ENCODE measurements at regions not wholly inside any gene's neighbourhood (a gene's known extent, or its start where the extent isn't known, plus 50 kb on each side); places are given as distances from the start of the nearest gene placed in this dataset.

DNA sequence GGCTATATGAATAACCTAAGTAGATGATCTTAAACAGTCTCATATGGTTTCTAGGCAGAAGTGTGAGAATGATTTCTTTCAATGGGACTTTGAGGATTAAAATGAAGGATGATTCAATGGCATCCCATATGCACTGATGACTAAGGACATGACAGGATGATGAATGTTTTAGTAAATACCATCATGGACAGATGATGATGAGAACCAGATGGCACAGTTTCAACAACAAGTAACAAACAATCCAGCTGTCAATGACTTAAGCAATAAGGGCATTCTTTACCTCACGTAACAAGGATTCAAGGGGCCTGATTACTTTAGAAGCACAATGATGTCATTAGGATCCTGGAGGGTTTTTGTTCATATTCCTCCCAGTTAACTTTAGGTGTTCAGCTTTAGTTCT lies 2678.4 kb downstream of the PCDH9 start:
- no peak for DNase-seq (ENCODE audit: low spot score)
- ATAC-seq (ENCODE audit: insufficient number of reproducible peaks, low FRiP score, low read depth): no peak
- no peaks in the 10 kb centered on the region for H3K36me3 ChIP-seq
- H3K27ac ChIP-seq: no peak overlapping the region
- H3K27me3 ChIP-seq (replicated peaks; ENCODE audit: insufficient read depth): no peaks in the 10 kb centered on the region
- H3K4me3 ChIP-seq: no peak overlapping the region
- TF ChIP-seq, protein P1, sequence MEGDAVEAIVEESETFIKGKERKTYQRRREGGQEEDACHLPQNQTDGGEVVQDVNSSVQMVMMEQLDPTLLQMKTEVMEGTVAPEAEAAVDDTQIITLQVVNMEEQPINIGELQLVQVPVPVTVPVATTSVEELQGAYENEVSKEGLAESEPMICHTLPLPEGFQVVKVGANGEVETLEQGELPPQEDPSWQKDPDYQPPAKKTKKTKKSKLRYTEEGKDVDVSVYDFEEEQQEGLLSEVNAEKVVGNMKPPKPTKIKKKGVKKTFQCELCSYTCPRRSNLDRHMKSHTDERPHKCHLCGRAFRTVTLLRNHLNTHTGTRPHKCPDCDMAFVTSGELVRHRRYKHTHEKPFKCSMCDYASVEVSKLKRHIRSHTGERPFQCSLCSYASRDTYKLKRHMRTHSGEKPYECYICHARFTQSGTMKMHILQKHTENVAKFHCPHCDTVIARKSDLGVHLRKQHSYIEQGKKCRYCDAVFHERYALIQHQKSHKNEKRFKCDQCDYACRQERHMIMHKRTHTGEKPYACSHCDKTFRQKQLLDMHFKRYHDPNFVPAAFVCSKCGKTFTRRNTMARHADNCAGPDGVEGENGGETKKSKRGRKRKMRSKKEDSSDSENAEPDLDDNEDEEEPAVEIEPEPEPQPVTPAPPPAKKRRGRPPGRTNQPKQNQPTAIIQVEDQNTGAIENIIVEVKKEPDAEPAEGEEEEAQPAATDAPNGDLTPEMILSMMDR (IDR thresholded peaks at IDR 0.05): no peak
- no peaks in the 10 kb centered on the region for H3K9me3 ChIP-seq
- no peaks in the 10 kb centered on the region for H3K4me1 ChIP-seq (ENCODE audit: control insufficient read depth in 1 of 2, low read depth in 2 of 2)

DNA sequence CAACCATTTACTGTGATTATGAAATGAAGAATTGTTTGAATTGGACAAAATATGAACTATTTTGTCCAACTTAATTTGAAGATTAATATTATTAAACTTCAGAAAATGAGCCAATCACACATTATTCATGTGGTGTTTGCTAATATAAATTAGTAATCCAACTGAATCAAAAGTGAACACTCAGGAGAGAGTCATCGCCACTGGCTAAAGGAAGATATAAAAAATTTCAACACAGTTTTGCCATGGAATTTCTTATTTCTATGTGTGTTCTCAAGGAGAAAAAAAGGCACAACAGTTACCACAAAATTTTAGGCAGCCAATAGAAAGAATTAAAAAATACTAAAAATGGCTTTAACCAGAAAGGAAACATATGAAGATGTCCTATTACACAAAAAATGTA lies 2683.8 kb downstream of the PCDH9 start:
- no peaks in the 10 kb centered on the region for H3K36me3 ChIP-seq
- H3K9me3 ChIP-seq: no peaks in the 10 kb centered on the region
- no peak for DNase-seq (ENCODE audit: low spot score)
- H3K4me3 ChIP-seq: no peak overlapping the region
- H3K4me1 ChIP-seq (ENCODE audit: control insufficient read depth in 1 of 2, low read depth in 2 of 2): no peaks in the 10 kb centered on the region
- TF ChIP-seq, protein P1 (IDR thresholded peaks at IDR 0.05): no peak
- no peaks in the 10 kb centered on the region for H3K27me3 ChIP-seq (replicated peaks; ENCODE audit: insufficient read depth)
- no peak overlapping the region for H3K27ac ChIP-seq
- no peak for ATAC-seq (ENCODE audit: insufficient number of reproducible peaks, low FRiP score, low read depth)

DNA sequence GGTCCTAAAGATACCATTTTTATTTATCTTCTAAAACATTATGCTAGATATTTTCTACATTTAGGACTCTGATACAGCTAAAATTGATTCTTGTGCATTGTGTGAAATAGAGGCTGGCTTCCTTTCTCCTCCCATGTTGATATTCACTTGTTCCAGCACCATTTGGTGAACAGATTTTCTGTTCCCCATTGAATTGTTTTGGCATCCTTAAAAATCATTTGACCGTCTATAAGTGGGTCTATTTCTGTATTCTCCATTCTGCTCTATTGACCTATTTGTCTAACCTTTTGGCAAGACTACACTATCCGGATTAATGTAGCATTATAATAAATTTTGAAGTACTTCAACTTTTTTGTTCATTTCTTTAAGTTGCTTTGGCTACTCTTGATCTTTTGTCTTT lies 2689.2 kb downstream of the PCDH9 start:
- TF ChIP-seq, protein P1 (IDR thresholded peaks at IDR 0.05): no peak
- Histone ChIP-seq H3K4me3 (no peak overlapping the region), H3K27me3 (replicated peaks; ENCODE audit: insufficient read depth) (no peaks in the 10 kb centered on the region), H3K36me3 (no peaks in the 10 kb centered on the region), H3K9me3 (no peaks in the 10 kb centered on the region), H3K27ac (no peak overlapping the region), H3K4me1 (ENCODE audit: control insufficient read depth in 1 of 2, low read depth in 2 of 2) (no peaks in the 10 kb centered on the region)
- DNase-seq (ENCODE audit: low spot score) (no peak), ATAC-seq (ENCODE audit: insufficient number of reproducible peaks, low FRiP score, low read depth) (no peak)

DNA sequence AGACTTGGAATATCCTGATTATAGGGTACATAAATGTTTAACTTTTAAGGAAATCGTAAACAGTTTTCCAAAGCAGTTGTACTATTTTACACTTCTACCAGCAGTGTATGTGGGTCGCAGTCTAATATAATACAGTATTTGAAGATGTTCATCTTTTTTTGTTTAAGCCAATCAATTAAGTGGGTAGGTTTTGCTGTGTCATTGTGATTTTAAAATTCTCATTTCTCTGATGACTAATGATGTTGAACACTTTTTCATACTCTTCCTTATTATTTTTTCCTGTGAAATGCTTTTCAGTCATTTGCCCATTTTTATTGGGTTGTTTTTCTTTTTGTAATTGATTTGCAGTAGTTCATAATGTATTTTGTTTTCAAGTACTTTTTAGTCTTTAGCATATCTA lies 2689.7 kb downstream of the PCDH9 start:
- TF ChIP-seq, protein P1 (IDR thresholded peaks at IDR 0.05): no peak
- Histone ChIP-seq H3K27me3 (replicated peaks; ENCODE audit: insufficient read depth) (no peaks in the 10 kb centered on the region), H3K36me3 (no peaks in the 10 kb centered on the region), H3K4me1 (ENCODE audit: control insufficient read depth in 1 of 2, low read depth in 2 of 2) (no peaks in the 10 kb centered on the region), H3K9me3 (no peaks in the 10 kb centered on the region), H3K27ac (no peak overlapping the region), H3K4me3 (no peak overlapping the region)
- no peak for ATAC-seq (ENCODE audit: insufficient number of reproducible peaks, low FRiP score, low read depth)
- no peak for DNase-seq (ENCODE audit: low spot score)

DNA sequence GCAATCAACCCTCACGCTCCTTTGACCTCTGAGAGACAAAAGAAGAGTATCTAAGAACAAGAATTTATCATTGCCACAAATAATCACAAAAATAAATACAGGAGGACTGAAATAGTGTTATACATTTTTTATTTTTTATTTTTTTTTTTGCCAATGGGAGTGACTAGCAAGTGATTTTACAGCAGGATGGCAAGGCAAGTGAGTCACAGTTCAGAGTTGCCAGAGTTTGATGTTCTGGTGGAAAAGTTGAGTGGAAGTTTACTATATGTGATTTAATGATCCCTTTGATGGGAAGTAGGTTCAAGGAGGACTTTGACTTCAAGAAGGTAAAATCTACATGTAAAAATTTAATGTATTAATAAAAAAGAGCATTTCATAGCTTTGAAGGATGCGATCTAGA lies 2691.4 kb downstream of the PCDH9 start:
- TF ChIP-seq, protein P1 (IDR thresholded peaks at IDR 0.05): no peak
- no peaks in the 10 kb centered on the region for H3K36me3 ChIP-seq
- H3K27ac ChIP-seq: no peak overlapping the region
- DNase-seq (ENCODE audit: low spot score) (no peak), ATAC-seq (ENCODE audit: insufficient number of reproducible peaks, low FRiP score, low read depth) (no peak)
- H3K9me3 ChIP-seq: no peaks in the 10 kb centered on the region
- no peak overlapping the region for H3K4me3 ChIP-seq
- no peaks in the 10 kb centered on the region for H3K27me3 ChIP-seq (replicated peaks; ENCODE audit: insufficient read depth)
- no peaks in the 10 kb centered on the region for H3K4me1 ChIP-seq (ENCODE audit: control insufficient read depth in 1 of 2, low read depth in 2 of 2)
